GM19395 (cell line): ENCODE measurements at regions not wholly inside any gene's neighbourhood (a gene's known extent, or its start where the extent isn't known, plus 50 kb on each side); places are given as distances from the start of the nearest gene placed in this dataset.

Experiments used
- ATAC-seq: cut with Tn5 transposase; IDR thresholded peaks from one replicate; pipeline ENCODE4 v1.9.1; 2021; ENCODE audit warnings: mild to moderate bottlenecking, moderate library complexity; ENCODE audit not compliant: unreplicated experiment

GRCh38 chr16:27736431-27736830 is 186.5 kb downstream of the KATNIP start:
- no peak for ATAC-seq

- no peak for ATAC-seq
These were observed 187.6 kb downstream of the KATNIP start for GRCh38 chr16:27737513-27737912.
